LNCaP clone FGC (cell line): ENCODE measurements at regions not wholly inside any gene's neighbourhood (a gene's known extent, or its start where the extent isn't known, plus 50 kb on each side); places are given as distances from the start of the nearest gene placed in this dataset.

ENCODE experiments used
- DNase-seq: peaks from one replicate; pipeline ENCODE4 v3.0.0-alpha.2; 2011; ENCODE audit warnings: low read depth
- H3K4me3 ChIP-seq: 2 replicates; pipeline ENCODE4 v1.5.1; 2011; ENCODE audit warnings: mild to moderate bottlenecking, low read depth, low read length, control low read depth
- TF ChIP-seq, protein P1 (sequence below): IDR thresholded peaks from 2 replicates; pipeline ENCODE4 v1.5.1; 2012; ENCODE audit warnings: mild to moderate bottlenecking; ENCODE audit not compliant: control insufficient read depth, insufficient read depth; ENCODE audit errors: extremely low read depth

- TF ChIP-seq, protein P1, sequence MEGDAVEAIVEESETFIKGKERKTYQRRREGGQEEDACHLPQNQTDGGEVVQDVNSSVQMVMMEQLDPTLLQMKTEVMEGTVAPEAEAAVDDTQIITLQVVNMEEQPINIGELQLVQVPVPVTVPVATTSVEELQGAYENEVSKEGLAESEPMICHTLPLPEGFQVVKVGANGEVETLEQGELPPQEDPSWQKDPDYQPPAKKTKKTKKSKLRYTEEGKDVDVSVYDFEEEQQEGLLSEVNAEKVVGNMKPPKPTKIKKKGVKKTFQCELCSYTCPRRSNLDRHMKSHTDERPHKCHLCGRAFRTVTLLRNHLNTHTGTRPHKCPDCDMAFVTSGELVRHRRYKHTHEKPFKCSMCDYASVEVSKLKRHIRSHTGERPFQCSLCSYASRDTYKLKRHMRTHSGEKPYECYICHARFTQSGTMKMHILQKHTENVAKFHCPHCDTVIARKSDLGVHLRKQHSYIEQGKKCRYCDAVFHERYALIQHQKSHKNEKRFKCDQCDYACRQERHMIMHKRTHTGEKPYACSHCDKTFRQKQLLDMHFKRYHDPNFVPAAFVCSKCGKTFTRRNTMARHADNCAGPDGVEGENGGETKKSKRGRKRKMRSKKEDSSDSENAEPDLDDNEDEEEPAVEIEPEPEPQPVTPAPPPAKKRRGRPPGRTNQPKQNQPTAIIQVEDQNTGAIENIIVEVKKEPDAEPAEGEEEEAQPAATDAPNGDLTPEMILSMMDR, result no peak
- DNase-seq, result no peak
- H3K4me3 ChIP-seq, result no peak overlapping the region
Measured at GRCh38 chr5:104223885-104224773, 661.5 kb upstream of the NUDT12 start.

- no peak overlapping the region for H3K4me3 ChIP-seq
- TF ChIP-seq, protein P1, result no peak
- no peak for DNase-seq
Measured at GRCh38 chr5:104218200-104218599, 655.6 kb upstream of the NUDT12 start.

GRCh38 chr5:104213216-104213615 lies 650.6 kb upstream of the NUDT12 start:
- H3K4me3 ChIP-seq, result no peak overlapping the region
- no peak for DNase-seq
- TF ChIP-seq, protein P1, result no peak

GRCh38 chr5:104199771-104200170 lies 637.2 kb upstream of the NUDT12 start:
- H3K4me3 ChIP-seq, result no peak overlapping the region

GRCh38 chr5:104198156-104198555 lies 635.6 kb upstream of the NUDT12 start:
- no peak for DNase-seq
- H3K4me3 ChIP-seq, result no peak overlapping the region
- TF ChIP-seq, protein P1, result no peak

More at GRCh38 chr5:104199771-104200170, 637.2 kb upstream of the NUDT12 start:
- TF ChIP-seq, protein P1, result no peak
- no peak for DNase-seq

DNA sequence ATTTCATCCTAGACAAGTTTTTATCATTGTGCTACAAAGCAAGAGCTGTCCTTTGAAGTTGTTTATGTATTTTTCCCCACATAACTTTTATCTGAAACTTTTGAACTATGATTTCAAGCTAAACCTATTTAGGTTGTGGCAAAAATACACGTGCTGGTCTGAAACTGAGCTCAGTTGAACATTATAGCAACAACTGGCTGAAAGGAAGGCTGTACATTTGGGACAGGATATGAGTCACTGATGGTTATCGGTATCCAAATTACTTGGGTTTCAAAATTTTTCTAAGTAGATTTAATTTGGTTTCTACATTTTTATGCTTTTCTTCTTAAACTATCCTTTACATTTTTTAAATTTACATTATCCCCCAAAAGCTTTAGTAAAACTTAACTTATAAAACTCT lies 627.3 kb upstream of the NUDT12 start:
- DNase-seq, result no peak
- H3K4me3 ChIP-seq, result no peak overlapping the region
- TF ChIP-seq, protein P1, result no peak

GRCh38 chr5:104189031-104189430 lies 626.4 kb upstream of the NUDT12 start:
- H3K4me3 ChIP-seq, result no peak overlapping the region
- no peak for DNase-seq
- TF ChIP-seq, protein P1, result no peak
